OCI-LY3 (cell line): ENCODE measurements at regions not wholly inside any gene's neighbourhood (a gene's known extent, or its start where the extent isn't known, plus 50 kb on each side); places are given as distances from the start of the nearest gene placed in this dataset.

Experiments used
- H2AFZ ChIP-seq: fragments of 200-600, 300-600 bp; shearing (Covaris generic); 2 replicates; pipeline ENCODE4 v1.6.0; 2014; ENCODE audit warnings: antibody characterized with exemption, low read depth, low read length
- H3K27ac ChIP-seq: fragments of 200-600, 300-600 bp; sonication (generic); 2 replicates; pipeline ENCODE4 v1.5.1; 2014; ENCODE audit warnings: mild to moderate bottlenecking, low read length, moderate library complexity, mixed read lengths
- H3K27me3 ChIP-seq: fragments of 200-600, 300-600 bp; sonication (generic); 2 replicates; pipeline ENCODE4 v1.6.1; 2014; ENCODE audit warnings: low read depth, low read length, mixed read lengths
- H3K36me3 ChIP-seq: fragments of 200-600, 300-600 bp; sonication (generic); replicated peaks from 2 replicates; pipeline ENCODE3; 2014; ENCODE audit warnings: low read depth, low read length, mixed read lengths
- H3K4me1 ChIP-seq: fragments of 300-600, 200-600 bp; sonication (generic); 2 replicates; pipeline ENCODE4 v1.6.1; 2014; ENCODE audit warnings: low read length, mixed read lengths
- H3K4me2 ChIP-seq: fragments of 200-600, 300-600 bp; sonication (generic); 2 replicates; pipeline ENCODE4 v1.6.1; 2014; ENCODE audit warnings: low read length, mixed read lengths
- H3K4me3 ChIP-seq: fragments of 300-600, 200-600 bp; sonication (generic); 2 replicates; pipeline ENCODE4 v1.5.1; 2014; ENCODE audit warnings: antibody characterized with exemption, mild to moderate bottlenecking, low read length, moderate library complexity
- H3K79me2 ChIP-seq: fragments of 300-600, 200-600 bp; shearing (Covaris generic); 2 replicates; pipeline ENCODE4 v1.6.1; 2014; ENCODE audit warnings: mild to moderate bottlenecking, low read length, mixed read lengths
- H3K9ac ChIP-seq: fragments of 300-600, 200-600 bp; shearing (Covaris generic); 2 replicates; pipeline ENCODE4 v1.6.0; 2014; ENCODE audit warnings: mild to moderate bottlenecking, low read length, moderate library complexity
- H3K9me3 ChIP-seq: fragments of 200-600, 300-600 bp; shearing (Covaris generic); 2 replicates; pipeline ENCODE4 v1.6.1; 2014; ENCODE audit warnings: low read length, mixed read lengths; ENCODE audit not compliant: insufficient read depth
- H4K20me1 ChIP-seq: fragments of 200-600, 300-600 bp; sonication (generic); 2 replicates; pipeline ENCODE4 v1.6.1; 2016; ENCODE audit warnings: low read length, mixed read lengths; ENCODE audit not compliant: insufficient read depth
- EZH2phosphoT487 ChIP-seq: fragments of 200-600 bp; shearing (Covaris generic); IDR thresholded peaks from 2 replicates; pipeline ENCODE4 v1.6.1; 2018; ENCODE audit warnings: antibody characterized with exemption, mixed run types, low read depth
- TF ChIP-seq, protein P1 (sequence below): fragments of 200-600, 300-600 bp; sonication (generic); IDR thresholded peaks from 2 replicates; pipeline ENCODE4 v1.5.1; 2014; ENCODE audit warnings: antibody characterized with exemption, low read length, low read depth

- H2AFZ ChIP-seq, result no peak overlapping the region
- no peaks in the 10 kb centered on the region for H4K20me1 ChIP-seq
- no peaks in the 10 kb centered on the region for H3K36me3 ChIP-seq
- no peaks in the 10 kb centered on the region for H3K79me2 ChIP-seq
- H3K4me3 ChIP-seq, result no peak overlapping the region
- no peak overlapping the region for H3K4me2 ChIP-seq
- H3K4me1 ChIP-seq, result no peaks in the 10 kb centered on the region
- H3K9me3 ChIP-seq, result no peaks in the 10 kb centered on the region
- no peak overlapping the region for H3K27ac ChIP-seq
- no peak overlapping the region for H3K9ac ChIP-seq
- TF ChIP-seq, protein P1, sequence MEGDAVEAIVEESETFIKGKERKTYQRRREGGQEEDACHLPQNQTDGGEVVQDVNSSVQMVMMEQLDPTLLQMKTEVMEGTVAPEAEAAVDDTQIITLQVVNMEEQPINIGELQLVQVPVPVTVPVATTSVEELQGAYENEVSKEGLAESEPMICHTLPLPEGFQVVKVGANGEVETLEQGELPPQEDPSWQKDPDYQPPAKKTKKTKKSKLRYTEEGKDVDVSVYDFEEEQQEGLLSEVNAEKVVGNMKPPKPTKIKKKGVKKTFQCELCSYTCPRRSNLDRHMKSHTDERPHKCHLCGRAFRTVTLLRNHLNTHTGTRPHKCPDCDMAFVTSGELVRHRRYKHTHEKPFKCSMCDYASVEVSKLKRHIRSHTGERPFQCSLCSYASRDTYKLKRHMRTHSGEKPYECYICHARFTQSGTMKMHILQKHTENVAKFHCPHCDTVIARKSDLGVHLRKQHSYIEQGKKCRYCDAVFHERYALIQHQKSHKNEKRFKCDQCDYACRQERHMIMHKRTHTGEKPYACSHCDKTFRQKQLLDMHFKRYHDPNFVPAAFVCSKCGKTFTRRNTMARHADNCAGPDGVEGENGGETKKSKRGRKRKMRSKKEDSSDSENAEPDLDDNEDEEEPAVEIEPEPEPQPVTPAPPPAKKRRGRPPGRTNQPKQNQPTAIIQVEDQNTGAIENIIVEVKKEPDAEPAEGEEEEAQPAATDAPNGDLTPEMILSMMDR, result no peak
- TF ChIP-seq EZH2phosphoT487, result no peak
- H3K27me3 ChIP-seq, result no peaks in the 10 kb centered on the region
Measured at GRCh38 chr6:152846825-152847224, 96.2 kb downstream of the VIP start.

GRCh38 chr6:152848919-152849318 lies 98.3 kb downstream of the VIP start:
- Histone ChIP-seq H4K20me1 (no peaks in the 10 kb centered on the region), H2AFZ (no peak overlapping the region), H3K27ac (no peak overlapping the region), H3K4me2 (no peak overlapping the region), H3K27me3 (no peaks in the 10 kb centered on the region), H3K9ac (no peak overlapping the region), H3K79me2 (no peaks in the 10 kb centered on the region), H3K36me3 (no peaks in the 10 kb centered on the region), H3K4me3 (no peak overlapping the region), H3K9me3 (no peaks in the 10 kb centered on the region), H3K4me1 (no peaks in the 10 kb centered on the region)
- no peak for TF ChIP-seq EZH2phosphoT487
- TF ChIP-seq, protein P1, result no peak

DNA sequence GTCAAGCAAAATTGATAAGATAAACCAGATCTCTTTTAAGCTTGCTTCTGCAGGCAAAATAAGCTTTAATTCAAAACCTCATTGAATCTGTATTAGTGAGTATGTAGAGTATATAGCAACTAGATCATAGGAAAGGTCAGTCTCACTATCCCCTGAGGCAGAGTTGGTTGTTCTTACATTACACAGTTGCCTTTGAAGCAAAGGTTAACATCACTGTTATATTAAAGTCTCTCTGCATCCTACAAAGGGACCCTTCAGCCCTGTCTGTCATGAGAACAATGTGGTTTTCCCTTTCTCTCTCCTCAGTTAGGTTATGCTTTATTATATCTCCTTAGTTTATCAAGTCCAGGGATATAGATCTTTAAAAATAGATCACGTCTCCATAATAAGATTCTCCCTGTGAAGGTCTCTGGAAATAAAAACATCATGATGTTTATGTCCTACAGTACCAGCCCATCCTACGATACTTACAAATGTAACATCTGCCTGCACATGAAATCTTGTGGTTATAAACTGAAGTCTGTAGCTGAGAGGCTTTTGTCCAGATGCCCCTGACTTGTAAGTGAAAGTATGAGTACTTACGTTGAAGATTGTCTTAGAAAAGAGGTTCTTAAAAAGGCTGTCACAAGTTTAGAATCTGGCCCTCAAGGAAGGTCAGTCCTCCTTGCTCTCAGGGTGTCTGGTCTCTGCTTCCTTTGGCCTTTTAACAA lies 103.6 kb downstream of the VIP start:
- no peak overlapping the region for H3K27ac ChIP-seq
- H3K4me1 ChIP-seq, result no peaks in the 10 kb centered on the region
- no peak for TF ChIP-seq EZH2phosphoT487
- TF ChIP-seq, protein P1, result no peak
- 0 out of 2 replicates have a peak, but pooled peaks cover 4% of the 10 kb centered on the region for H3K27me3 ChIP-seq
- no peak overlapping the region for H2AFZ ChIP-seq
- no peak overlapping the region for H3K4me3 ChIP-seq
- no peaks in the 10 kb centered on the region for H3K9me3 ChIP-seq
- no peak overlapping the region for H3K4me2 ChIP-seq
- H3K79me2 ChIP-seq, result no peaks in the 10 kb centered on the region
- H4K20me1 ChIP-seq, result no peaks in the 10 kb centered on the region
- no peak overlapping the region for H3K9ac ChIP-seq
- no peaks in the 10 kb centered on the region for H3K36me3 ChIP-seq

DNA sequence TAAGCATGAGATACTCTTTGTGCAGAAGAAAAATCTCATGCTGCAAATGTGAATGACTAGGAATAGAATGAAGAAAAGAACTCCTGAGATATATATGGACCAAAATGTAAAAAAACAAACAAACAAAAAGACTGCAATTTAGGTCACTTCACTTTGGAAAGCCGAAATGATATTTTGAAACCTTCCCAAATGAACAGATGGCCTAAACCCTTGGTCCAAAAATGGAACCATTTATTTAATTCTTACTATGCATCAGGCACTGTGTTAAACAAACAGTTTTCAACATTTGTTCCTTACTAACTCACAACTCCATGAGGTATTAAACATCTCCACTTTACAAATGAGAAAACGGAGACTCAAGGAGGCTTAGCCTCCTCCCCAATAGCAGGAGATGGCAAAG lies 107.5 kb downstream of the VIP start:
- Histone ChIP-seq H3K4me2 (no peak overlapping the region), H3K4me1 (no peaks in the 10 kb centered on the region), H3K9ac (no peak overlapping the region), H3K27me3 (peaks cover 4% of the 10 kb centered on the region; the same call in 1 of the 2 replicates), H3K9me3 (no peaks in the 10 kb centered on the region), H3K79me2 (no peaks in the 10 kb centered on the region), H2AFZ (no peak overlapping the region), H3K27ac (no peak overlapping the region), H3K36me3 (no peaks in the 10 kb centered on the region), H3K4me3 (no peak overlapping the region), H4K20me1 (no peaks in the 10 kb centered on the region)
- TF ChIP-seq, protein P1, result no peak
- no peak for TF ChIP-seq EZH2phosphoT487
